GM12878 (cell line): ENCODE measurements at regions not wholly inside any gene's neighbourhood (a gene's known extent, or its start where the extent isn't known, plus 50 kb on each side); places are given as distances from the start of the nearest gene placed in this dataset.

ENCODE experiments used
- ATAC-seq: fragments of 200-7000 bp; cut with Tn5 transposase; 3 replicates; pipeline ENCODE4 v1.9.1; 2020; ENCODE audit warnings: mild to moderate bottlenecking, moderate library complexity
- BruUV-seq: library from RNA; stranded (reverse); fragments of 400-500 nt; replicated peaks from 2 replicates; lab custom pipeline; 2021; lab: Mats Ljungman, UMichigan
- CTCF ChIA-PET: fragments of 300-600 bp; sonication (Branson Sonifier 250); formaldehyde crosslinking; extraction: SDS; loops from one replicate; lab custom pipeline; 2021; ENCODE audit warnings: inconsistent platforms; lab: Yijun Ruan, JAX
- POLR2A ChIA-PET: fragments of 350-600 bp; formaldehyde crosslinking; extraction: SDS; loops from one replicate; lab custom pipeline; 2021; ENCODE audit warnings: inconsistent platforms; lab: Charles Lee
- RAD21 ChIA-PET: fragments of 300-600 bp; sonication (Branson Sonifier 250); formaldehyde crosslinking; loops from one replicate; lab custom pipeline; 2023; ENCODE audit warnings: antibody characterized with exemption; ENCODE audit not compliant: unreplicated experiment; lab: Charles Lee
- SMC1A ChIA-PET: fragments of 300-600 bp; sonication (Branson Sonifier 250); formaldehyde crosslinking; loops from one replicate; lab custom pipeline; 2023; ENCODE audit not compliant: unreplicated experiment, uncharacterized antibody; lab: Charles Lee
- DNase-seq: peaks from one replicate; pipeline ENCODE4 v3.0.0-alpha.2; 2011; ENCODE audit warnings: low read depth, low spot score
- FAIRE-seq: peaks from 3 replicates; lab custom pipeline; 2011; peaks lifted over from hg19 to GRCh38; lab: Jason Lieb, UNC
- H2AFZ ChIP-seq: 2 replicates; pipeline ENCODE4 v1.6.0; 2011; ENCODE audit warnings: low read depth, low read length, control low read depth; ENCODE audit not compliant: control insufficient read depth
- H3K27ac ChIP-seq: 2 replicates; pipeline ENCODE4 v1.5.1; 2011; ENCODE audit warnings: control low read depth; ENCODE audit not compliant: control insufficient read depth, insufficient read depth
- H3K27me3 ChIP-seq, 2 experiments: replicated peaks in 1 of 2; 2 replicates each; pipeline versions ENCODE4 v1.6.0 to v1.6.1; 2011; ENCODE audit warnings: low read length in 1 of 2; ENCODE audit not compliant: control insufficient read depth in 2 of 2, insufficient read depth in 2 of 2
- H3K36me3 ChIP-seq, 2 experiments: 2 replicates each; pipeline ENCODE4 v1.5.1; 2011; ENCODE audit warnings: low read length in 1 of 2; ENCODE audit not compliant: control insufficient read depth in 2 of 2, insufficient read depth in 2 of 2
- H3K4me1 ChIP-seq: 2 replicates; pipeline ENCODE4 v1.6.1; 2011; ENCODE audit warnings: mild to moderate bottlenecking, low read length, moderate library complexity, mixed read lengths; ENCODE audit not compliant: control insufficient read depth, insufficient read depth
- H3K4me2 ChIP-seq: 2 replicates; pipeline ENCODE4 v1.6.0; 2011; ENCODE audit warnings: control low read depth; ENCODE audit not compliant: control insufficient read depth, insufficient read depth
- H3K4me3 ChIP-seq: fragments of 200-600 bp; sonication (generic); 2 replicates; pipeline ENCODE4 v1.5.1; 2016
- H3K79me2 ChIP-seq: 2 replicates; pipeline ENCODE4 v1.6.0; 2011; ENCODE audit warnings: low read length; ENCODE audit not compliant: control insufficient read depth, insufficient read depth
- H3K9ac ChIP-seq: 2 replicates; pipeline ENCODE4 v1.8.0; 2011; ENCODE audit warnings: low read length, control low read depth, mixed read lengths; ENCODE audit not compliant: control insufficient read depth, insufficient read depth
- H3K9me3 ChIP-seq: replicated peaks from 3 replicates; pipeline ENCODE4 v1.5.1; 2011; ENCODE audit warnings: mild to moderate bottlenecking, low read length; ENCODE audit not compliant: control insufficient read depth, insufficient read depth
- H4K20me1 ChIP-seq: 2 replicates; pipeline ENCODE4 v1.6.0; 2011; ENCODE audit not compliant: control insufficient read depth, insufficient read depth
- ASH2L ChIP-seq: fragments of 300-600, 200-600 bp; sonication (generic); IDR thresholded peaks from 2 replicates; pipeline ENCODE4 v1.6.1; 2017; ENCODE audit warnings: low read depth, mild to moderate bottlenecking, borderline replicate concordance
- BCL11A ChIP-seq: IDR thresholded peaks from 2 replicates; pipeline ENCODE4 v1.6.1; 2011; ENCODE audit warnings: low read depth, low read length
- EP300 ChIP-seq, 2 experiments: fragments of 150-350 bp in 1 of 2; IDR thresholded peaks; 2 replicates each; pipeline ENCODE4 v1.6.1; 2011 to 2012; ENCODE audit warnings: low read depth in 2 of 2, low read length in 2 of 2, borderline replicate concordance in 1 of 2, improper control_type of control experiment in 1 of 2, inconsistent platforms in 1 of 2; ENCODE audit not compliant: control insufficient read depth in 1 of 2
- EZH2 ChIP-seq: IDR thresholded peaks from 2 replicates; pipeline ENCODE4 v1.6.1; 2012; ENCODE audit warnings: low read depth, mild to moderate bottlenecking, control low read depth, inconsistent platforms, low read length, borderline replicate concordance; ENCODE audit not compliant: control insufficient read depth
- NBN ChIP-seq: fragments of 450-650 bp; IDR thresholded peaks from 2 replicates; pipeline ENCODE4 v1.6.1; 2016
- NFIC ChIP-seq: IDR thresholded peaks from 2 replicates; pipeline ENCODE4 v1.6.1; 2012; ENCODE audit warnings: low read depth, mild to moderate bottlenecking, inconsistent platforms, low read length, moderate library complexity
- RELB ChIP-seq: fragments of 450-650 bp; IDR thresholded peaks from 2 replicates; pipeline ENCODE4 v1.6.1; 2017; ENCODE audit warnings: low read depth, mild to moderate bottlenecking, moderate library complexity
- SRF ChIP-seq, 2 experiments: IDR thresholded peaks; 2 replicates each; pipeline ENCODE4 v1.6.1; 2011; ENCODE audit warnings: low read depth in 2 of 2, low read length in 2 of 2, mild to moderate bottlenecking in 1 of 2, moderate library complexity in 1 of 2
- TCF7 ChIP-seq: IDR thresholded peaks from 2 replicates; pipeline ENCODE4 v1.6.1; 2014; ENCODE audit warnings: antibody characterized with exemption, borderline replicate concordance
- in situ Hi-C: fragments of 300-500 bp; cut with MboI; formaldehyde crosslinking; loops from 9 replicates; pipeline ENCODE4 v1.14.3; 2018; ENCODE audit warnings: mixed read lengths
- intact Hi-C: fragments of 100-400 bp; cut with micrococcal nuclease; formaldehyde crosslinking; loops from one replicate; pipeline ENCODE4 v1.14.2; 2022; ENCODE audit not compliant: unreplicated experiment

GRCh38 chr3:159751146-159751545 is 237.5 kb upstream of the IL12A start:
- DNase-seq: no peak
- TF ChIP-seq EP300 (IDR thresholded peaks at IDR 0.05; ENCODE audit: borderline replicate concordance in 1 of 2, control insufficient read depth in 1 of 2, low read depth in 2 of 2, low read length in 2 of 2) (no peak), NFIC (no peak), BCL11A (no peak), NBN (no peak), TCF7 (no peak), SRF (IDR thresholded peaks at IDR 0.05; ENCODE audit: low read depth in 2 of 2, low read length in 2 of 2) (no peak), RELB (no peak), EZH2 (no peak), ASH2L (no peak)
- ATAC-seq: no peak
- Histone ChIP-seq H3K4me3 (no peak overlapping the region), H3K27me3 (no peaks in the 10 kb centered on the region), H3K9me3 (no peaks in the 10 kb centered on the region; the same call in 2 of the 3 replicates), H3K9ac (no peak overlapping the region), H2AFZ (no peak overlapping the region), H3K4me1 (no peaks in the 10 kb centered on the region), H4K20me1 (no peaks in the 10 kb centered on the region), H3K79me2 (no peaks in the 10 kb centered on the region), H3K27ac (no peak overlapping the region), H3K36me3 (no peaks in the 10 kb centered on the region), H3K4me2 (no peak overlapping the region)
- FAIRE-seq: no peak
- ChIA-PET RAD21 (no interaction called here), CTCF (interaction anchor here (0.7 kb wide), 1 partner anchor 25 kb away, joined by 4 read pairs; no protein-coding TSS in a partner anchor), SMC1A (interaction anchor here (0.6 kb wide), 1 partner anchor 67 kb away, joined by 3 read pairs; no protein-coding TSS in a partner anchor), POLR2A (no interaction called here)
- intact Hi-C loops (no loop called here), in situ Hi-C loops (no loop called here)
- BruUV-seq: no TSS peak
